Stimulated activated CD4-positive, alpha-beta T cell treated with anti-CD3 and anti-CD28 coated beads, Interleukin-12 subunit alpha, Interleukin-12 subunit beta, amount 100 ng/mL, for 4 hours (primary cell): ENCODE measurements at regions not wholly inside any gene's neighbourhood (a gene's known extent, or its start where the extent isn't known, plus 50 kb on each side); places are given as distances from the start of the nearest gene placed in this dataset.
A peak's percentile ranks its signal among the peaks of the same experiment; 100 is the strongest.
"Not testable (repeated sequence)": the region's sequence is repeated elsewhere in the genome, so short reads cannot be mapped to it uniquely, and the experiment has no call there.

Source experiments
- DNase-seq: peaks from one replicate; pipeline ENCODE4 v3.0.0-alpha.2; 2020

DNA sequence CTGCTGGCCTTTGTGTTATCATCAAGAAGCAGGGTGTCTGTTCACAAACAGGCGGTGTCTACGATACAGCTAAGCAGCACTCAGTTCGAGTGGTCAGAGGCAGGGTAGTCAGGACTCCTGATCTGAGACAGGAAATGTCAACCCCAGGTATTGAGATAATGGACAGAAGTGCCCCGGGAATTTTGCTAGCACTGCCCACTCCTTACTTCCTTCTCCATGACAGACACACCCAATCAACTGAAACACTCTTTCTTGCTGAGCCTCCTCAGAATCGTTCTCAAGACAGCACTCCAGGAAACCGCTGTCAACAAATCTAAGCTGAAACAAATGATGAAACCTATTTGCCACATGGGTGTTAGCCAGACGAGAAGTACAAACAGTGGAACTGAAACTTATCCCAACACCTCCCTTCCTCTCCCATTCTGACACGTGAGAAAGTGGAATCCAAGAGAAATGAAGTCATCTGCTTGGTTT, 109.3 kb downstream of the GTF2IRD2B start:
- not testable (repeated sequence) for DNase-seq

DNA sequence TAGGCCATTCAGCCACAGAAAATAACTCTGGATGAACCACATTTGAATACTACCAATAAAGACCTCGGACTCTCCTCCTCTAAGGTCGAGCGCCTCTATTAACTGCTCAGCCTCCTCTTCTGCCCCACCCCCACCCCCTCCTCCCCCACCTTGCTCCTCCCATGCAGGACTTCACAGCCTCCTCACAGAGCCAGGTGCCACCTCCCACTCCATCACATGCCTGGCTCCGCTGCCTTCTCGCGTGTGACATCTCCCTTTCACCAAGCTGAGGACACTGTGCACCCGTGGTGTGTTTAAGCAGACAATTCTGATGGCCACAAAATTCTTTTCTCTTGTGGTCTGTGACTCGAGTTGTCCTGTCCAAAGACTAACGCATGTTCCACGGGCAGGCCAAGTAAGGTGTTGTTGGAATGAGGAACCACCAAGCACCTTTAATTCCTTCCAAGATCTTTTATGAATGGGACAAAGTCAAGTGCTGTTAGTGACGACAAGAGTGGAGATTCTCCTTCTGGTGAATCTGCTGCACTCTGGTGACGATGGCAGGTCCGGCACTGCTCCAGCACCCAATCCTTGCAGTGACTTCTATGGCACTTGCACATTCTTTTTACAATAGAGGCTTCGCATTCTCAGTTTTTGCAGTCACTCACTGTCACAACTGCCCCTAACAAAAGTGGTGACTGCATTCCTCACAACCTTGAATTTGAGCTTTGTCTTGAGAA, 113.1 kb downstream of the GTF2IRD2B start:
- not testable (repeated sequence) for DNase-seq

DNA sequence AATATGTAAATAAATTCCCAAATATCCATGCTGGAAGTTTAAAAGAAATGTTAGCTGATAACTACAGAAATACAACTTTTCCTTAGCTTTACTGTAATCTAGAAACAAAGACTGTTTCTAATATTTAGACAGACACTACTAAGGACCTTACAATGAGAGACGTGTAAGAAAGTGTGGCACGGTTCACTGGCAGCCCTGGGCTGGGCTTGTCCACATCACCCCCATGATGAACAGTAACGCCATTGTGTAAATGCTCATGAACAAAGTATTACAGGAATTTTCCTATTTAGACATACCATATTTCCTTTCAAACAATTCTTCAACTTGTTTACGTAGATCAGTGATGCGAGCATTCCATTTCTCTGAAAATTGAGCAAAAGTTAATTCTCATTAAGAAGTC, 123.1 kb downstream of the GTF2IRD2B start:
- not testable (repeated sequence) for DNase-seq

DNA sequence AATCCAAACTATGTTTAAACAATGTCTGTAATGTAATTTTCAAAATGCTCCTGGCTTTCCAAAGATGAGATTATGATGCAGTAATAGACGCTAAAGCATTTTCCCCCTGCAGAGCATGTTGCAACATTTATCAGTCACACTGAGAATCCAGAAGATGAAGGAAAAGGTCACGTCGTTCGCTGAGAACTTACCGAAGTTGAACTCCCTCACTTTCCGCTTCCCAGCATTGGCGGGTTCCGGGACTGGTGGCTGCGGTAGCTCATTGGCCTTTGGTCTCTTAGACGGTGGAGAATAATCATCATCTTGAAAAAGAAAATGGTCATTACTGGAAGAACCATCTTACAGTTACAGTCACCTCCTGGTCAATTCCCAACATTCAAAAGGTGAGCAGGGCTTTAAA, 124.6 kb downstream of the GTF2IRD2B start:
- DNase-seq: not testable (repeated sequence)

DNA sequence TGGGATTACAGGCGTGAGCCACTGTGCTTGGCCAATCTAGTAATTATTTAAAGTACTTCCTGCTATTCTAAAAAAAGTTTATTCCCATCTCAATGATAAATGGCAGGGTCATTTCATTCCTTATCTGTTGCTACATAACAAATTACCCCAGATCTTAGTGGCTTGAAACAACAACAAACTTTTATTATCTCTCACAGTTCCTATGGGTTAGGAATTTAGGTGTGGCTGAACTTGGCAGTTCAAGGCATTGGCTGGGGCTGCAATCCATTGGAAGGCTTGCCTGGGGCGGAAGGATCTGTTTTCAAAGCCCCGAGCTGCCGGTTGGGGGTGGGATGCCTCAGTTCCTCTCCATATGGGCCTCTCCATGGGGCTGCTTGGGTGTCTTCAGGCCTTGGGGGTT, 133.7 kb downstream of the GTF2IRD2B start:
- not testable (repeated sequence) for DNase-seq

DNA sequence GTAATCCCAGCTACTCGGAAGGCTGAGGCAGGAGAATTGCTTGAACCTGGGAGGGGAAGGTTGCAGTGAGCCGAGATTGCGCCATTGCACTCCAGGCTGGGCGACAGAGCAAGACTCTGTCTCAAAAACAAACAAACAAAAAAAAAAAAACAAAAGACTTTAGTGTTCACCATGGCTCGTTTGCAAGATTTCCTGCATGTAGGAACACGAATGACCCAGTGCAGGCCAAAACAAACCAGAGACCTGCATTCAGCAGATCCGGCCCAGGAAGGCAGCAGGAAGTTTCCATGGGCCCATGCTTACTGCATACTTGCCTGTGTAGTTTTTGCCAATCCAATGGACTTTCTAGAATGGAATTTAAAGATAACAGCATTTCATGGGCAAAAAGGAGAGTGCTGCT, 137.2 kb downstream of the GTF2IRD2B start:
- not testable (repeated sequence) for DNase-seq

DNA sequence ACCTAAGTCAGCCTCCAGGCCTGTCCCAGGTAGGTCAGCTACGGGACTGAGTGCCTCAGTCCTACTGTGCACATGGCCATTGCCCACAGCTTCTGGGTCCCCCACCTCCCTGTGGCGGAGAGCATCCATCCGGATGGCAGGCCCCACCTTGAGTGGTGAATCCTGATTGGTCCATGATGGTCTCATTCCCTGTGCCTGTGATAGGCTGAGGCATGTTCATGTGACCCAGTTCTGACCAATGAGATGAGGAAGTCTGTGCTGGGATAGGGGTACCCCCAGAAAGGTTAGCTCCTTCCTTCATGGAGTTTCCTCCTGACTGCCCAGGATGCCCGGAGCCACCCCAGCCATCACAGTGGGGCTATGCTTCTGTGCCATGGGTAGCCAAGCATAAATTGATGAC, 138.2 kb downstream of the GTF2IRD2B start:
- not testable (repeated sequence) for DNase-seq

DNA sequence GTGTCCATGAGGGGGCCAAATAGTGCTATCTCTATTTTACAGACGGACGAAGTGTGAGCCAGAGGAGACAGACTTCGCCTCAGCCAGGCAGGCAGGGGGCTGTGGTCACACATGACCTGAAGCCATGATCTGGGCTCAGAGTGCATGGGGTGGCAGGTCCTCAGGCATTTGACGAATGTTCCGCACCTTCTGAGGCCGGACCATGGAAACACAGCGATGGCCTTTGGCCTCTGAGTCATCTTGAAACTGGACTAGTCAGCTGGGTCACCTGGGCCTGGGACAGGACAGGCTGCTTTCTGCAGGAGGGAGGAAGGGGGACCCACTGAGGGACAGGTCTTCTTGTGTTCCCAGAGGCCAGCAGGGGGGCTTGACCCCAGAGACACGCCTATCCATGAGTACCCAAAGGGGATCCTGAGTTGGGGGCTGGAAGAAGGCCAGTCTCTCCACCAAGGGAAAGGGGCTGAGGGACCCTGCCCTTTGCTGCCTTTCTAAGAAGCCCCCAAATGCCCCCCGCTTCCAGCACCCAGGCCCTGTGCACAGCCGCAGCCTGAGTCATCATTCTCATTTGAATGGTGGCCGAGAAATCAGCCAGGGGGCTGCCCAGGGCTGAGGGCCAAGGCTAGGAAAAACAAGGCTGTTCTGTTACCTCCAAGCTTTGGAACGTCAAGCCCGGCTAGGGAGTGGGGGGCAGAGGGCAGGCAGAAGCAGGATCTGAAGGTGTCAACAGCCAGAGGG, 142.9 kb downstream of the GTF2IRD2B start:
- not testable (repeated sequence) for DNase-seq

DNA sequence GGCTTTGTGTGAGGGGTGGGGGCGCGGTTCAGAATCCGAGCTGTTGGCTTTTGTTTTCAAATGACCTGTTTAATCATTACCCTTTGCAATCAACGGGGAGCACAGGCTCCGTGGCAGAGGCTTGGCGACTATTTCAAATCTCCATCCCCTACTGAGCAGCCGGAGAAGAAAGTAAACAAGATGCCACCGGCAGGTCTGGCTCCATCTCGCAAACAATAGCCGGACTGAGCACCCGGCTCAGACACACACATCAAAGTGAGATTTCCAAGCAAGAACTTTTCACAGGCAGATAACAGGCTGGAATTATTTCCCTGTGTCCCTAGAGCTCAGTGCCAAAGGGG, 143.4 kb downstream of the GTF2IRD2B start:
- DNase-seq: not testable (repeated sequence)

DNA sequence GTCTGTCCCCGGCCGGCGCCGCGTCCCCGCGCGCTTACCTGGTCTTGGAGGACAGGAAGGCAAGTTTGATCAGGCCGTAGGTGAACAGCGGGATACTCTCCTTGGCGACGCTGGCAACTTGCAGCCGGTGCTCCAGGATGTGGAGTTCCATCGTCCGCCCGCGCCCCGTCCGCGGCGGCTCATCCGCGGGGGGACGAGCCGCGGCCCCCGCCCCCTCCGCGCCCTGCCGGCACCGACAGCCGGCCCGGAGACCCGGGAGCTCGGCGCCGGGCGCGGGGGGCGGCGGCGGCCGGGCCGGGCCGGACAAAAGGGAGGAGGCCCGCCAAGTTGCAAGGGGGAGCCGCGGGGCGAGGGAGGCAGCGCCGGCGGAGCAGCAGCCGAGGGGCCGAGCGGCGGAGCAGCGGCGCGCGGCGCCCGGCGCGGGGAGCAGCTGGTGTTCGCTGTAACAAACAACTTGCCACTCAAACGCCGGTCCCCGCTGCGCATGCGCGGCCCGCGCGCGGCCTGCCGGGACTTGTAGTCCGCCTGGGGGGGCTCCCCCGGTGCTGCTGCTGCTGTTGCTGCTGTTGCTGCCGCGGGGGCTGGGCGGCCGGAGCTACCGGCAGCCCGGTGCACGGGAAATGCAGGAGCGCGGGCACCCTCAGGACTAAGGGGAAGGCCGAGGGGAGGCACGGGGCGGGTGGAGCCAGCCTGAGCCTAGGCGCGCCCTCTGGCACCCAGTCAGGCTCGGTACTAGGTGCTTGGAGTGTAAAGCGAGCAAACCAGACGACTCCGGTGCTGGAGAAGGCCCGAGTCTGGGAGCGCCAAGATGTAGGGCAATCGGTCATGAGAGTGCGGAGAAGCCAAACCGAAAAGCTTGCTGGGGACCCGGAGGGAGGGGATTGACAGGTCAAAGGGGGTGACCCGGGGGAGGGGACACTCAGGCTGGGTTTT, 145.1 kb downstream of the GTF2IRD2B start:
- DNase-seq: peak; percentile 34

DNA sequence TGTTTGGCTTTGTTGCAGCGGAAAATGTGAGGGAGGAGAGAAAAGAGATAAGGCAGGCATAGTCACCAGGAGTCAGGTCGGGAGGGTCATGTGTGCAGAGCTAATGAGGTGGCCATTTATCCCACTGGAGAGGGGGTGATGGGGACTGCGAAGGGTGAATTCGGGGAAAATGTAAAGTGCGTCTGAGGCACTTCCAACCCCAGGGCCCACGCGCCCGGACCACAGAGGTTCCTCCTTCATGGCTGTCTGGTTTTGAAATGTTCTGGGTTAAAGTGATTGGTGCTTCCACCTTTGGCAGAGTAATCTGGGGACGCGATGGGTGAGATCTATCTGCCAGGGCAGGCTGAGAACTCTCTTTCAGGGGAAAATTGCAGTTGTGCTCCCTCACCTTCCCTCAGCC, 145.9 kb downstream of the GTF2IRD2B start:
- not testable (repeated sequence) for DNase-seq

DNA sequence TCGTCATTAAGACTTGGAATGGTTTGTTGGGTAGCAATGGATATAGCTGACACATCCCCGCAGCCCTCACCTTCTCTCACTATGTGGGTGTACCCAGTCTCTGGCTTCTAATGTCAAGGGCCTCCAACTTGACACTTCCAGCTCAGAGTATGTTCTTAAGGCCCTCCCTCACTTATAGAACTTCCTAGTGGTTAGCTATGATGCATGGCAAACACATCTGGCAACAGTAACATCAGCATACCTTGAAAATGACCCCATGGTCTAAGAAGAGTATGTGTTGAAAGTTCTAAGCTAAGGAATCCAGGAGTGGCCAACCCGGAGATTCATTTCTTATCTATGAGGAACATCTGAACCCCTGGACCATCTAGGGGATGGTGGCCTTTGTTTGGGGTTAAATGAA, 151.2 kb downstream of the GTF2IRD2B start:
- not testable (repeated sequence) for DNase-seq

DNA sequence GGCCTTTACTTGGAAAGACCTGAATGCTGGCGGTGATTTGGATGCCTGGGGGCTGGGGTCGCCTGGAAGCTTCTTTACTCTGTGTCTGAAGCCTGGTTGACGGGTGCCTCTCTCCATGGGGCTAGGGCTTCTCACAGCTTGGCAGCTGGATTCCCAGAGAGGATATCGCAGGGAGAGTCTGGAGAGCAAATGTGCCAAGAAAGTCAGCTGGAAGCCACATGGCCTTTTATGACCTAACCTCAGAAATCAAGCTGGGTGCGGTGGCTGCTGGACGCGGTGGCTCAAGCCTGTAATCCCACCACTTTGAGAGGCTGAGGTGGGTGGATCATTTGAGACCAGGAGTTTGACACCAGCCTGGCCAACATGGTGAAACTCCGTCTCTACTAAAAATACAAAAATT, 147.2 kb upstream of the TRIM73 start:
- DNase-seq: not testable (repeated sequence)

DNA sequence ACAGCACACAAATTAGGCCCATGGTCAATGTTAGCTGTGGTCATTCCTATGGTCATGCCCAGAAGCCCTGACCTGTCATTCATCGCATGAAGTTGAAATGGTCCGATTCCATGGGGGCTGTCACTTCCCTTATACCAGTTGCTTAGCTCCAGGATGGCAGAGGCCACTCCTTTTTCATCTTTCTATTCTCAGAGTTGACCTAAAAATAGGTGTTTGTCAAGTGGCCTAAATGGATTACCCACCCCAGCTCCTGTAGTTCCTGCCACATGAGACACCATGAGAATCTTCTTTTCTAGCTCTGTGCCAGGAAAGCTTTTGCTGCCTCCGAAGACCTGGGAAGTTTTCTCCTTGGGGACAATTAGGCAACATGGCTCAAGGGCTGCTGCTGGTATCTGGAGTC, 141.2 kb upstream of the TRIM73 start:
- DNase-seq: not testable (repeated sequence)

DNA sequence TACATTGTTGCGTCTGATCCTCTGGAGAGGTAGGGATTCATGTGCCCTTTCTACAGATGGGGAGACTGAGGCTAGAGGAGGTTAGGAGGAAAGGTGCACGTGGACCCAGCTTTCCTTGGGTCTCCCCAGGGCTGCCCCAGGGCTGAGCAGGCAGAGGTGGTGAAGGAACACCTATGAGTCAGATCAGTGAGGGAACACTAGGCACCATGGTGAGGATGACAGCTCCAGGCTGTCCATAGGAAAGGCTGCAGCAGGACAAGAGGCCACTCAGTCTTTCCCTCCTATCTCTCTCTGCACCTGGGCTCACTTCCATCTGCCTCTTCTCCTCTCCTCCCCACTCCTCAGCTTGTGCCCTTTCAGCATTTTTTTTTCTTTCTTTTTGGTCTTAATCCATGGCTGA, 138.0 kb upstream of the TRIM73 start:
- not testable (repeated sequence) for DNase-seq

DNA sequence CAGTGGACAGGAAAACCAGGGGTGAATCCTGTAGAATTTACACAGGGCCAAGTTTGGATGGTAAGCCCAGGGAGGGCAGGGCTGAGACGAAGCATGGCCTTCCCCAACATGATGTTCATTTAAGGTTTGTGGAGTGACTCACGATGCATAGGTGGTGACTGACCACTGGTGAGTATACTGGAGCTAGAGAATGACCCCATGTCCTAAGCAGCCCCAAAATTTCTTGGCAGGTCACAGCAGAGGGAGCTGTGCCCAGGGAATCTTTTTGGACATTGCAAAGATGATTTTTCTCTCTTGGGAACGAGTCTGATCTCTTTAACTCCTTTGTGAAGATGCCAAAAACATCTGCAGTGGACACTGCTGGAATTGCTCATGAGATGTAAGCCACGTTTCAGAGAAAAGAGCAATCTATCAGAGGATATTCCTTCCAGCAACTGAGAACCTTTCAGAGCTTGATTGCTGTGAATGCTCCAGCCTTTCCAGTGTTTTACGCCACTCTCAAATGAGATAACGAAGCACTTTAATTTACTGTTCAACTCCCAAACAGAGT, 135.9 kb upstream of the TRIM73 start:
- not testable (repeated sequence) for DNase-seq

DNA sequence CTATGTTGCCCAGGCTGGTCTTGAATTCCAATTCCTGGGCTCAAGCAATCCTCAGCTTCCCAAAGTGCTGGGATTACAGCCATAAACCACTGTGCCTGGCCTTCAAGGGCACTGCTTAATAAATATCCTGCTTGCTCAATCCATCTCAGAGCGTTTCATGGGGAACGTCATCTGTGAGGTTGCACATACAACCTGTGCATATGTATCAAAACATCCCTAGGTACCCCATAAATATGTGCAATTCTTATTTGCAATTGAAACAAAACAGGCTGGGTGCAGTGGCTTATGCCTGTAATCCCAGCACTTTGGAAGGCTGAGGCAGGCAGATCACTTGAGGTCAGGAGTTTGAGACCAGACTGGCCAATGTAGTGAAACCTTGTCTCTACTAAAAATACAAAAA, 133.8 kb upstream of the TRIM73 start:
- not testable (repeated sequence) for DNase-seq

DNA sequence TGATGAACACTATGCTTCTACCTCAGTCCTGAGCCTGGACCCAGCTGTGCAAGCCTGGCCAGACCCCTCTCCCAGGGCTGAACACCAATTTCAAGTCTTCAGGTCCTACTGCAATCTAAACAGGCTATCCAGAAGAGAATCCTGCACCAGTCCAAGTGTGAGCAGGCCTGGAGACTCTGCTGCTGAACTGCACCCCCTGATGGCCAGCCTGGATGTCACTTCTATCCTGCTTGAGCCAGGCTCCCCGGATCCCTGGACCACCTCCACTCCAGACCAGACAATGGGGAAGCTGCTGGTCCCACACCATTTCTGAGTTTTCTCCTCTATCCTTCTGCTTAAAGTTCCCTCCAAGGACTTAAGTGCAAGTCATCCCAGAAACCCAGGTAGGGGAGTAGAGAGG, 127.3 kb upstream of the TRIM73 start:
- DNase-seq: not testable (repeated sequence)

DNA sequence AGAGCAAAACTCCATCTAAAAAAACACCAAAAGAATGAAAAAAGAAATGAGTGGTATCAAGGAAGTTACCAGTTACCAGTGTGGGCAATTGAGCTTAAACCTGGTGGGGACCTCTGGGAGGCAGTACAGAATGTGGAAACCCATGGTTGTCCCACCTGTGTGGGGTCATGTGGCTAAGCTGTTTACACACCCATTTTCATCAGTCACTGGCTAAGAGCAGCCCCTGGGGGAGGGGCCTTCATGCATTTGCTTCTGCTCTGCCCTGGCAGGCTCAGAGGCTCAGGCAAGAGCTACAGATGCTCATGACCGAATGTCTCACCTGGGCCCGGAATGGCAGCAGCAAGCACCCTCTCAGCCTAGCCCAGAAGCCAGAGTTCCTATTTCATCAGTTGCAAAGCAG, 126.3 kb upstream of the TRIM73 start:
- DNase-seq: not testable (repeated sequence)

DNA sequence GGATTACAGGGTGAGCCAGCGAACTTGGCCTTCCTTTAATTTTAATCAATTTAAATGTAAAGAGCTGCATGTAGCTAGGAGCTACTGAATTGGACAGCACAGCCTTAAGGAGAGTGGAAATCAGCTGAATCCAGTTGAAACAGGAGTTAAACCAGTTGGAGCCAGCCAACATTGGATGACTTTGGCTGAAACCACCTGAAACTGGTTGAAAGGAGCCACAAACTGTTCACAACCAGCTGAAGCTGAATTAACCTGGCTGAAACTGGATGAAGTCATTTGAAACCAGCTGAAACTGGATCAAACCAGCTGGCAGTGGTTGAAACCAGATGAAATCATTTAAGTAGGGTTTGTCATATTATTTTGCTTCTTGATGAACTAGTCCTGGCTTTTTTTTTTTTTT, 121.3 kb upstream of the TRIM73 start:
- DNase-seq: not testable (repeated sequence)
